GM12878 (cell line): ENCODE measurements at regions not wholly inside any gene's neighbourhood (a gene's known extent, or its start where the extent isn't known, plus 50 kb on each side); places are given as distances from the start of the nearest gene placed in this dataset.

ENCODE experiments used
- ATAC-seq: fragments of 200-7000 bp; cut with Tn5 transposase; 3 replicates; pipeline ENCODE4 v1.9.1; 2020; ENCODE audit warnings: mild to moderate bottlenecking, moderate library complexity
- BruUV-seq: library from RNA; stranded (reverse); fragments of 400-500 nt; replicated peaks from 2 replicates; lab custom pipeline; 2021; lab: Mats Ljungman, UMichigan
- CTCF ChIA-PET: fragments of 300-600 bp; sonication (Branson Sonifier 250); formaldehyde crosslinking; extraction: SDS; loops from one replicate; lab custom pipeline; 2021; ENCODE audit warnings: inconsistent platforms; lab: Yijun Ruan, JAX
- POLR2A ChIA-PET: fragments of 350-600 bp; formaldehyde crosslinking; extraction: SDS; loops from one replicate; lab custom pipeline; 2021; ENCODE audit warnings: inconsistent platforms; lab: Charles Lee
- RAD21 ChIA-PET: fragments of 300-600 bp; sonication (Branson Sonifier 250); formaldehyde crosslinking; loops from one replicate; lab custom pipeline; 2023; ENCODE audit warnings: antibody characterized with exemption; ENCODE audit not compliant: unreplicated experiment; lab: Charles Lee
- SMC1A ChIA-PET: fragments of 300-600 bp; sonication (Branson Sonifier 250); formaldehyde crosslinking; loops from one replicate; lab custom pipeline; 2023; ENCODE audit not compliant: unreplicated experiment, uncharacterized antibody; lab: Charles Lee
- DNase-seq: peaks from one replicate; pipeline ENCODE4 v3.0.0-alpha.2; 2011; ENCODE audit warnings: low read depth, low spot score
- FAIRE-seq: peaks from 3 replicates; lab custom pipeline; 2011; peaks lifted over from hg19 to GRCh38; lab: Jason Lieb, UNC
- H2AFZ ChIP-seq: 2 replicates; pipeline ENCODE4 v1.6.0; 2011; ENCODE audit warnings: low read depth, low read length, control low read depth; ENCODE audit not compliant: control insufficient read depth
- H3K27ac ChIP-seq: 2 replicates; pipeline ENCODE4 v1.5.1; 2011; ENCODE audit warnings: control low read depth; ENCODE audit not compliant: control insufficient read depth, insufficient read depth
- H3K27me3 ChIP-seq, 2 experiments: replicated peaks in 1 of 2; 2 replicates each; pipeline versions ENCODE4 v1.6.0 to v1.6.1; 2011; ENCODE audit warnings: low read length in 1 of 2; ENCODE audit not compliant: control insufficient read depth in 2 of 2, insufficient read depth in 2 of 2
- H3K36me3 ChIP-seq, 2 experiments: 2 replicates each; pipeline ENCODE4 v1.5.1; 2011; ENCODE audit warnings: low read length in 1 of 2; ENCODE audit not compliant: control insufficient read depth in 2 of 2, insufficient read depth in 2 of 2
- H3K4me1 ChIP-seq: 2 replicates; pipeline ENCODE4 v1.6.1; 2011; ENCODE audit warnings: mild to moderate bottlenecking, low read length, moderate library complexity, mixed read lengths; ENCODE audit not compliant: control insufficient read depth, insufficient read depth
- H3K4me2 ChIP-seq: 2 replicates; pipeline ENCODE4 v1.6.0; 2011; ENCODE audit warnings: control low read depth; ENCODE audit not compliant: control insufficient read depth, insufficient read depth
- H3K4me3 ChIP-seq: fragments of 200-600 bp; sonication (generic); 2 replicates; pipeline ENCODE4 v1.5.1; 2016
- H3K79me2 ChIP-seq: 2 replicates; pipeline ENCODE4 v1.6.0; 2011; ENCODE audit warnings: low read length; ENCODE audit not compliant: control insufficient read depth, insufficient read depth
- H3K9ac ChIP-seq: 2 replicates; pipeline ENCODE4 v1.8.0; 2011; ENCODE audit warnings: low read length, control low read depth, mixed read lengths; ENCODE audit not compliant: control insufficient read depth, insufficient read depth
- H3K9me3 ChIP-seq: replicated peaks from 3 replicates; pipeline ENCODE4 v1.5.1; 2011; ENCODE audit warnings: mild to moderate bottlenecking, low read length; ENCODE audit not compliant: control insufficient read depth, insufficient read depth
- H4K20me1 ChIP-seq: 2 replicates; pipeline ENCODE4 v1.6.0; 2011; ENCODE audit not compliant: control insufficient read depth, insufficient read depth
- ETV6 ChIP-seq, 2 experiments: fragments of 450-650 bp in 1 of 2; IDR thresholded peaks in 1 of 2; conservative IDR thresholded peaks in 1 of 2; 2 replicates each; pipeline ENCODE4 v1.6.1; 2014; ENCODE audit warnings: antibody characterized with exemption in 1 of 2, borderline replicate concordance in 1 of 2, low read depth in 1 of 2, mild to moderate bottlenecking in 1 of 2, moderate library complexity in 1 of 2
- IKZF2 ChIP-seq, 2 experiments: fragments of 450-650 bp; IDR thresholded peaks; 2 replicates each; pipeline ENCODE4 v1.6.1; 2017; ENCODE audit warnings: mild to moderate bottlenecking in 2 of 2, moderate library complexity in 2 of 2
- KDM1A ChIP-seq: fragments of 200-600 bp; sonication (generic); IDR thresholded peaks from 2 replicates; pipeline ENCODE4 v1.6.1; 2016; ENCODE audit warnings: borderline replicate concordance
- MTA2 ChIP-seq: fragments of 450-650 bp; IDR thresholded peaks from 2 replicates; pipeline ENCODE4 v1.6.1; 2016; ENCODE audit warnings: low read depth, mild to moderate bottlenecking, moderate library complexity
- SIX5 ChIP-seq: IDR thresholded peaks from 2 replicates; pipeline ENCODE4 v1.6.1; 2011; ENCODE audit warnings: mild to moderate bottlenecking, low read depth, low read length, moderate library complexity; ENCODE audit not compliant: severe bottlenecking
- TCF3 ChIP-seq: IDR thresholded peaks from 2 replicates; pipeline ENCODE4 v1.6.1; 2012; ENCODE audit warnings: low read depth, mild to moderate bottlenecking, low read length, borderline replicate concordance; ENCODE audit not compliant: insufficient read depth
- whole genome bisulfite sequencing: methylation state at CpG from one replicate; pipeline ENCODE4 v1.1.6; 2016; ENCODE audit warnings: low lambda C conversion rate; ENCODE audit not compliant: insufficient replicate concordance, insufficient coverage; ENCODE audit errors: missing lambda C conversion rate; 5-methylcytosine and 5-hydroxymethylcytosine counted together
- in situ Hi-C: fragments of 300-500 bp; cut with MboI; formaldehyde crosslinking; loops from 9 replicates; pipeline ENCODE4 v1.14.3; 2018; ENCODE audit warnings: mixed read lengths
- intact Hi-C: fragments of 100-400 bp; cut with micrococcal nuclease; formaldehyde crosslinking; loops from one replicate; pipeline ENCODE4 v1.14.2; 2022; ENCODE audit not compliant: unreplicated experiment
- TF ChIP-seq, protein P1 (sequence below): fragments of 150-350 bp; IDR thresholded peaks from 2 replicates; pipeline ENCODE4 v1.6.1; 2016; ENCODE audit warnings: low read depth, low read length

DNA sequence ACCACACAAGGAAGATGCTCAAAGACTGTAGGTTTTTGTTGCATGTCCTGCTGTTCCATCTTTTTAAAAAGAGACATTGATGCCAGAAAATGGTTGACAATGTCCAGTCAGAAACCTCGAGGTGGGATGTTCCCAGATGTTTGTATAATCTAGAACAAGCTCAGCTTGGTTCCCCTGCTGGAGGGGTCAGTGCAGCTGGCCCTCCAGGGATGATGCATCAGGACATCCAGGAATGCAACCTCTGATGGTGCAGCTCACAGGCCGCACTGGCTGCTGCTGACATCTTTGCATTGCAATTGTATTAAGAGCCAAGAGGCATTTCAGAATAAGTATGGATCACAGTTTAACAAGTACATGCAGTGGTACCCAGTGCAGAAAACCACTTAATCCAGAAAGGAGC is 122.4 kb downstream of the MED10 start (continued):
- TF ChIP-seq TCF3 (no peak), ETV6 (conservative IDR thresholded peaks at IDR 0.05 in 1 of 2, IDR thresholded peaks at IDR 0.05 in 1 of 2; ENCODE audit: borderline replicate concordance in 1 of 2, low read depth in 1 of 2) (no peak), MTA2 (no peak), KDM1A (no peak), SIX5 (no peak)
- TF ChIP-seq, protein P1, sequence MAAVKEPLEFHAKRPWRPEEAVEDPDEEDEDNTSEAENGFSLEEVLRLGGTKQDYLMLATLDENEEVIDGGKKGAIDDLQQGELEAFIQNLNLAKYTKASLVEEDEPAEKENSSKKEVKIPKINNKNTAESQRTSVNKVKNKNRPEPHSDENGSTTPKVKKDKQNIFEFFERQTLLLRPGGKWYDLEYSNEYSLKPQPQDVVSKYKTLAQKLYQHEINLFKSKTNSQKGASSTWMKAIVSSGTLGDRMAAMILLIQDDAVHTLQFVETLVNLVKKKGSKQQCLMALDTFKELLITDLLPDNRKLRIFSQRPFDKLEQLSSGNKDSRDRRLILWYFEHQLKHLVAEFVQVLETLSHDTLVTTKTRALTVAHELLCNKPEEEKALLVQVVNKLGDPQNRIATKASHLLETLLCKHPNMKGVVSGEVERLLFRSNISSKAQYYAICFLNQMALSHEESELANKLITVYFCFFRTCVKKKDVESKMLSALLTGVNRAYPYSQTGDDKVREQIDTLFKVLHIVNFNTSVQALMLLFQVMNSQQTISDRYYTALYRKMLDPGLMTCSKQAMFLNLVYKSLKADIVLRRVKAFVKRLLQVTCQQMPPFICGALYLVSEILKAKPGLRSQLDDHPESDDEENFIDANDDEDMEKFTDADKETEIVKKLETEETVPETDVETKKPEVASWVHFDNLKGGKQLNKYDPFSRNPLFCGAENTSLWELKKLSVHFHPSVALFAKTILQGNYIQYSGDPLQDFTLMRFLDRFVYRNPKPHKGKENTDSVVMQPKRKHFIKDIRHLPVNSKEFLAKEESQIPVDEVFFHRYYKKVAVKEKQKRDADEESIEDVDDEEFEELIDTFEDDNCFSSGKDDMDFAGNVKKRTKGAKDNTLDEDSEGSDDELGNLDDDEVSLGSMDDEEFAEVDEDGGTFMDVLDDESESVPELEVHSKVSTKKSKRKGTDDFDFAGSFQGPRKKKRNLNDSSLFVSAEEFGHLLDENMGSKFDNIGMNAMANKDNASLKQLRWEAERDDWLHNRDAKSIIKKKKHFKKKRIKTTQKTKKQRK, result no peak

DNA sequence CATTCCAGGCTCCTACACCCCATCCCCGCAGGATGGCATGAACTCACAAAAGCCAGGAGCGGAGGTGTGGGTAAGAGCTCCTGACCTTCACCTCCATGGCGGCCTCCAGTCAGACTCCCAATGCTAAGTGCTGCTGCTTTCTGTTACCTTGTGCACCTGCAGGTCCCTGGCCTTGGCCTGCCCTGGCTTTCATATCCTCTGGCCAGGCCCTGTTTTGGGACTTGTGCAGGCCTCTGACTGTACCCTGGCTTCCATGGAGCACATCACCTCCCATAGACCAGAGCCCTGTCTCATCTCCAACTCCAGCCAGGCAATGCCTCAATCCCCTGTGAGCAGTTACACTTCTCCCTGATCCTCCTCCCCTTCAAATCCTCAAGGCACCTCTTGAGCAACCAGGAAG is 124.5 kb downstream of the MED10 start:
- H3K4me2 ChIP-seq, result no peak overlapping the region
- in situ Hi-C loops (no loop called here), intact Hi-C loops (no loop called here)
- no TSS peak for BruUV-seq
- H3K27ac ChIP-seq, result no peak overlapping the region
- H3K4me3 ChIP-seq, result no peak overlapping the region
- ATAC-seq (no peak), FAIRE-seq (no peak), DNase-seq (no peak)
- ChIA-PET CTCF (no interaction called here), POLR2A (interaction anchor here (0.6 kb wide), 1 partner anchor 408 kb away, joined by 5 read pairs; no protein-coding TSS in a partner anchor), RAD21 (no interaction called here), SMC1A (interaction anchor here (1.1 to 3.5 kb wide), 3 partner anchors 14 to 192 kb away, joined by 3 to 31 read pairs (median 3); no protein-coding TSS in a partner anchor)
- H3K9me3 ChIP-seq, result no peaks in the 10 kb centered on the region; the same call in 2 of the 3 replicates
- no peaks in the 10 kb centered on the region for H3K79me2 ChIP-seq
- H4K20me1 ChIP-seq, result no peaks in the 10 kb centered on the region
- H3K27me3 ChIP-seq, result no peaks in the 10 kb centered on the region
- no peak overlapping the region for H2AFZ ChIP-seq
- no peak overlapping the region for H3K9ac ChIP-seq
- TF ChIP-seq IKZF2 (IDR thresholded peaks at IDR 0.05), result no peak
- H3K4me1 ChIP-seq, result no peaks in the 10 kb centered on the region
- 61% methylated on average over 3 of the region's 3 CpGs for WGBS
- no peaks in the 10 kb centered on the region for H3K36me3 ChIP-seq
